ENCODE measurements at regions not wholly inside any gene's neighbourhood (a gene's known extent, or its start where the extent isn't known, plus 50 kb on each side); places are given as distances from the start of the nearest gene placed in this dataset.
"Not testable (repeated sequence)": the region's sequence is repeated elsewhere in the genome, so short reads cannot be mapped to it uniquely, and the experiment has no call there.

DNA sequence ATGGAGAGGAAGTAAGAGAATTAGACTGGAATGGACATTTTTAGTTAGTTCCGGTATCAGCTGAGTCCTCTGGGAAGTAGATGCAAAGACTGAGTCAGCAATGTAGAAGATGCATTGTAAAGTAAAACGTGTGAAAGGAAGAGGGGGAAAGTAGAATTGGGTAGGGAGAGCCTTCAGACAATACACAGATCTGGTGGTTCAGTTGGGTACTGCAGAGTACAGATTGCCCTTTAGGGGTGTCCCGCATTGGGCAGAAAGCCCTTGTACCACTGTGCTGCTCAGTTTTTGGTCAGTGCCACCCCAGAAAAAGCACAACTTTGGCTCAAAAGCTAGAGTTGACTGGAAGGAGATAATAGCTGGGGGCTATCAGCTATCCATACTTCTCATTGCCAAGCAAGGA is 247.4 kb downstream of the KBTBD8 start:
- H3K27ac ChIP-seq, result no peak overlapping the region
- H3K9me3 ChIP-seq, result no peaks in the 10 kb centered on the region
- H3K4me1 ChIP-seq, result no peaks in the 10 kb centered on the region
- H3K4me3 ChIP-seq, result no peak overlapping the region
- H3K36me3 ChIP-seq, result no peaks in the 10 kb centered on the region
- H3K27me3 ChIP-seq, result no peaks in the 10 kb centered on the region
- no peak for DNase-seq (ENCODE audit: low spot score in 2 of 2)
- no peak for TF ChIP-seq POLR2A (IDR thresholded peaks at IDR 0.05)
- intact Hi-C loops (cut with DNase I; ENCODE audit: low total_unique reads), result no loop called here

DNA sequence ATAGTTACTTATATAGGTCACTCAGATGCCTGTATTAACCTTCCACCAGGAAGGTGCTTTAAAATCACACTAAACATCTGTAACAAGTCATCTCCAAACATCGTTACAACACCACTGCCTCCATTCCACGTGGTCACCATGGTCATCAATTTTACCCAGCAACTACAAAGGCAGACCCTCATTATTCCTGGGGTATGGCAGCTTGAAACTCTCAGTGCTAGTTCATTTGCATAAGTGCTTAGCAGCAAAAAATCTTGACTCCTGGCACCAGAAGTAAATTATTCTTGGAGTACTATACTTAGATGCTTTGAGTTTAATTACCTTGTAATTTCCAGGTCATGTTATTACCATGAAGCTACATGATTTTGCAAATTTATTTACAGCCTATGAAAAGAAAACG is 250.6 kb downstream of the KBTBD8 start:
- TF ChIP-seq POLR2A (IDR thresholded peaks at IDR 0.05), result no peak
- TF ChIP-seq CTCF (IDR thresholded peaks at IDR 0.05), result no peak
- no peak for TF ChIP-seq POLR2AphosphoS5 (IDR thresholded peaks at IDR 0.05)
- intact Hi-C loops (cut with DNase I; ENCODE audit: low total_unique reads), result no loop called here

GRCh38 chr3:67252906-67253305 is 254.8 kb downstream of the KBTBD8 start:
- H3K9me3 ChIP-seq, result peaks cover 0 to 14% of the 10 kb centered on the region in 2 donors
- H3K36me3 ChIP-seq; H3K27ac ChIP-seq; H3K27me3 ChIP-seq; H3K4me3 ChIP-seq; intact Hi-C loops (cut with DNase I; ENCODE audit: low total_unique reads); H3K4me1 ChIP-seq; DNase-seq (ENCODE audit: low spot score in 2 of 2): not testable (repeated sequence)

More for the DNA sequence above, 250.6 kb downstream of the KBTBD8 start:
- DNase-seq (ENCODE audit: low spot score in 2 of 2), result no peak
- no peaks in the 10 kb centered on the region for H3K27me3 ChIP-seq
- peaks cover 0 to 3% of the 10 kb centered on the region in 2 donors for H3K9me3 ChIP-seq
- H3K27ac ChIP-seq, result no peak overlapping the region
- no peaks in the 10 kb centered on the region for H3K4me1 ChIP-seq
- no peaks in the 10 kb centered on the region for H3K36me3 ChIP-seq
- no peak overlapping the region for H3K4me3 ChIP-seq

- Histone ChIP-seq H3K4me1 (no peaks in the 10 kb centered on the region), H3K9me3 (no peaks in the 10 kb centered on the region), H3K36me3 (no peaks in the 10 kb centered on the region), H3K27me3 (no peaks in the 10 kb centered on the region), H3K4me3 (no peak overlapping the region), H3K27ac (no peak overlapping the region)
- TF ChIP-seq POLR2AphosphoS5 (IDR thresholded peaks at IDR 0.05) (no peak), CTCF (IDR thresholded peaks at IDR 0.05) (no peak), POLR2A (IDR thresholded peaks at IDR 0.05) (no peak)
- intact Hi-C loops (cut with DNase I; ENCODE audit: low total_unique reads), result no loop called here
- DNase-seq (ENCODE audit: low spot score in 2 of 2), result no peak
Observed at GRCh38 chr3:67278015-67278618, 280.0 kb downstream of the KBTBD8 start.

GRCh38 chr3:67286586-67286985 is 288.5 kb downstream of the KBTBD8 start:
- Histone ChIP-seq H3K9me3 (no peaks in the 10 kb centered on the region), H3K36me3 (no peaks in the 10 kb centered on the region), H3K27ac (no peak overlapping the region), H3K27me3 (no peaks in the 10 kb centered on the region), H3K4me3 (no peak overlapping the region), H3K4me1 (no peaks in the 10 kb centered on the region)
- TF ChIP-seq POLR2AphosphoS5 (IDR thresholded peaks at IDR 0.05) (no peak), POLR2A (IDR thresholded peaks at IDR 0.05) (no peak), CTCF (IDR thresholded peaks at IDR 0.05) (no peak)
- intact Hi-C loops (cut with DNase I; ENCODE audit: low total_unique reads), result no loop called here
- no peak for DNase-seq (ENCODE audit: low spot score in 2 of 2)

DNA sequence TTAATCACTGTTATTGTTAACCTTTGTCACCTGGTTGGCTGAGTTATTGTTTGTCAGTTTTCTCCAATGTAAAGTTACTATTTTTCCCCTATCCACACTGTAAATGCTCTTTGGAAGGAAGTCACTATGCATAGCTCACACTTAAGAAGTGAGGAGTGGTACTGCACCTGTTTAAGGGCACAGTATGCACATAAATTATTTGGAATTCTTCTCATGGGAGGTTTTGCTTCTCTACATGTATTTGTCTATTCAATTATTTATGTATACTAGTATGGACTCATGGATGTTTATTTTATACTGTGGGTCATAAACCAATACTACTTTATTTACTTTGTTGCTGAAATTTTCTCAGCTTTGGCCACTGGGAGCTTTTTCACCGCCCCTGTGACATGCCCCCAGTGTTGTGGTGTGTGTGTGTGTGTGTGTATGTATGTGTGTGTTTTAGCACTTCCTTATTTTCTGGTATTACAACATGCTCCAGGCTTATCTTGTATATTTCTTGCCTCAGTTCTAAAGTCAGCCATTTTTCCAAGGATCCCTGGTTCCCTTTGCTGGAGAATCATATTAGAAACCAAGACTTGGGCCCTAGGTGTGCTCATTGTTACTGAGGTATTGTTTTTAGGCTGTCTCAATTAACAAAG is 290.5 kb downstream of the KBTBD8 start:
- H3K36me3 ChIP-seq, result no peaks in the 10 kb centered on the region
- H3K9me3 ChIP-seq, result no peaks in the 10 kb centered on the region
- no peak overlapping the region for H3K27ac ChIP-seq
- no peak for TF ChIP-seq CTCF (IDR thresholded peaks at IDR 0.05)
- no peak for TF ChIP-seq POLR2AphosphoS5 (IDR thresholded peaks at IDR 0.05)
- TF ChIP-seq POLR2A (IDR thresholded peaks at IDR 0.05), result no peak
- H3K4me3 ChIP-seq, result no peak overlapping the region
- no peaks in the 10 kb centered on the region for H3K27me3 ChIP-seq
- DNase-seq (ENCODE audit: low spot score in 2 of 2), result no peak
- intact Hi-C loops (cut with DNase I; ENCODE audit: low total_unique reads), result no loop called here
- no peaks in the 10 kb centered on the region for H3K4me1 ChIP-seq

Data from breast epithelium (tissue), 4 donors.